ENCODE measurements at regions not wholly inside any gene's neighbourhood (a gene's known extent, or its start where the extent isn't known, plus 50 kb on each side); places are given as distances from the start of the nearest gene placed in this dataset.
A peak's percentile ranks its signal among the peaks of the same experiment; 100 is the strongest.

GRCh38 chr3:194767446-194768207, 81.9 kb downstream of the FAM43A start:
- DNase-seq (ENCODE audit: insufficient read length, low spot score), result no peak
- FAIRE-seq, result no peak
- no peak for TF ChIP-seq POU2F2 (IDR thresholded peaks at IDR 0.05; ENCODE audit: low read depth, low read length)
- no peak for TF ChIP-seq POLR2AphosphoS5 (IDR thresholded peaks at IDR 0.05; ENCODE audit: low read depth, low read length)
- TF ChIP-seq POLR2A (IDR thresholded peaks at IDR 0.05; ENCODE audit: low read depth, low read length), result no peak
- no peak for TF ChIP-seq PAX5 (IDR thresholded peaks at IDR 0.05; ENCODE audit: insufficient read depth, low read length, severe bottlenecking)
- TF ChIP-seq SPI1 (IDR thresholded peaks at IDR 0.05; ENCODE audit: low read depth, low read length), result no peak
- no peak for TF ChIP-seq TAF1 (IDR thresholded peaks at IDR 0.05; ENCODE audit: low read depth, low read length)

DNA sequence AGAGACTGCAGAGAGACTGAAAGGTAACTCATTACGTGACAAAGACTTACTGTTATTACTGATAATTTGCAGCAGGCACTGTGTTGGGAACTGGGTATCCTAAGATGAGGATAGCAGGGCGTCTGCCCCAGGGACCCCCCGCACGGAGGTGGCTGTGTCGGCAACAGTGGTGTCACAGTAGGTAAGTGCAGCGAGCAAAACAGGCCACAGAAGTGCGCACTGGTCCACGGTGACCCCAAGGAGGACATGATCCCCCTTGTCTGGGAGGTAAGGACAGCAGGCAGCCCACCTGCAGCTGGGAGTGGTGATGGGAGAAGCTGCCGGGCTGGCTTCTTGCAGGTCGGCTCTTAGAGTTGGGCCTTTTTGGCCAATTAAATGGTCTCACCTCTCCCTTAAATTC, 82.9 kb downstream of the FAM43A start:
- FAIRE-seq (no peak), DNase-seq (ENCODE audit: insufficient read length, low spot score) (no peak)
- TF ChIP-seq SPI1 (IDR thresholded peaks at IDR 0.05; ENCODE audit: low read depth, low read length) (no peak), POLR2A (IDR thresholded peaks at IDR 0.05; ENCODE audit: low read depth, low read length) (no peak), TAF1 (IDR thresholded peaks at IDR 0.05; ENCODE audit: low read depth, low read length) (no peak), POU2F2 (IDR thresholded peaks at IDR 0.05; ENCODE audit: low read depth, low read length) (no peak), POLR2AphosphoS5 (IDR thresholded peaks at IDR 0.05; ENCODE audit: low read depth, low read length) (no peak), PAX5 (IDR thresholded peaks at IDR 0.05; ENCODE audit: insufficient read depth, low read length, severe bottlenecking) (no peak)

DNA sequence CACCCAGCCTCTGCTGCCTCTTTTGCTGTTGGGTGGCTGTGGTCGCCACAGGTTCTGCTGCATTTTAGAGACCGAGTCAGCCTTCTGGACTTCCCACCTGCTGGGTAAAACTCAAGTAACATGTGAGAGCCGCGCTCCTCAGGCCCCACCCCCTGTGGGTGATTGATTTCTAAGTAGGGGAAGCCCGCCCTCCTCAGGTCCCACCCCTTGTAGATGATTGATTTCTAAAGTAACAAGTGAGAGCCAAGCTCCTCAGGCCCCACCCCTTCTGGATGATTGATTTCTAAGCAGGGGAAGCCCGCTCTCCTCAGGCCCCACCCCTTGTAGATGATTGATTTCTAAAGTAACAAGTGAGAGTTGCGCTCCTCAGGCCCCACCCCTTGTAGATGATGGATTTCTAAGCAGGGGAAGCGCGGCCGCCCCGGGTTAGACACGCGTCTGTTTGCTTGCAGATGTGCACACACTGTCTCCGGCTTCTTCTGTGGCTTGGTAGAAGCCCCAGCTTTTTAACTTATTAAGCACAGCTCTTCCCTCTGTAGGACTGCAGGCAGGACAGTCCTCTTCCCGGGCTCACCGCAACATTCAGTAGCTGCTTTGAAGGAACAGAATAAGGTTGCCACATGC, 83.4 kb downstream of the FAM43A start:
- TF ChIP-seq TAF1 (IDR thresholded peaks at IDR 0.05; ENCODE audit: low read depth, low read length), result no peak
- no peak for TF ChIP-seq POU2F2 (IDR thresholded peaks at IDR 0.05; ENCODE audit: low read depth, low read length)
- no peak for TF ChIP-seq PAX5 (IDR thresholded peaks at IDR 0.05; ENCODE audit: insufficient read depth, low read length, severe bottlenecking)
- no peak; the same call in 1 of the 2 replicates for TF ChIP-seq SPI1 (IDR thresholded peaks at IDR 0.05; ENCODE audit: low read depth, low read length)
- no peak for TF ChIP-seq POLR2AphosphoS5 (IDR thresholded peaks at IDR 0.05; ENCODE audit: low read depth, low read length)
- TF ChIP-seq POLR2A (IDR thresholded peaks at IDR 0.05; ENCODE audit: low read depth, low read length), result no peak
- peak; percentile 70 for DNase-seq (ENCODE audit: insufficient read length, low spot score)

DNA sequence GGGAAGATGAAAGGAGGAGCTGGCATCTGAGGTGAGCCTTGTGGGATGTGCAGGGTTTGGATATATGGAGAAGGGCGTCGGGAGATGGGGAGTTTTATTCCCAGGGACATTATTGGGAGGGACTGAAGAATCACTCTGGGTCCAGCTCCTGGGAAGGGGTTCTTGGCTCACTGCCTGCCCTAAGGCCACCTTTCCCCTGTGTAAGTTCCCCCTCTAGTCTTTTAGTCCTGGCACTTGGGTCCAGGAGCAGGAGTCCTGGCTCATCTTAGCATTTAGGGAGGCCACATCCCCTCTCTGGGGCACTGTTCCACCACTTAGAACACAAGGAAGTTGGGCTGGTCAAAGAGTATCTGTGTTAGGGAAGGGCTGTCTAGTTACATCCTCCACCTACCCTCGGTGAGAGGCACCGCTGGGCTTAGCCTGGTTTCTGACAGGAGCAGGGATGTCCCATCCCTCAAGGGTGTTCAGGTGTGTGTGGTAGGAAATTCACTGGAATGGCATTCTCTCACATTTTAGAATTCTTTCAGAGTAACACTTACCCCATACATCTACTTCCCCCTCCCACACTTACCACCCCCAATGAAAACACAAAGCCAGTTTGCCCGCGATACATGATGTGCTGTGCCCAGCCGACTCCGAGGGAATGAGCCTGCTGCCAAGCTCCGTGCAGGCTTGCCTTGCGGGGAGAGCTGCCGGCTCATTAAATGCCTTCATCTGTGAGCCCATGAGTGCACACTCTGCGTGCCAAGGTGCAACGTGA, 86.7 kb downstream of the FAM43A start:
- no peak for TF ChIP-seq TAF1 (IDR thresholded peaks at IDR 0.05; ENCODE audit: low read depth, low read length)
- DNase-seq (ENCODE audit: insufficient read length, low spot score), result no peak
- FAIRE-seq, result no peak

More for the DNA sequence above, 83.4 kb downstream of the FAM43A start:
- FAIRE-seq, result peak; percentile 93

- no peak for TF ChIP-seq POU2F2 (IDR thresholded peaks at IDR 0.05; ENCODE audit: low read depth, low read length)
- no peak for TF ChIP-seq TAF1 (IDR thresholded peaks at IDR 0.05; ENCODE audit: low read depth, low read length)
- no peak for TF ChIP-seq POLR2AphosphoS5 (IDR thresholded peaks at IDR 0.05; ENCODE audit: low read depth, low read length)
- TF ChIP-seq POLR2A (IDR thresholded peaks at IDR 0.05; ENCODE audit: low read depth, low read length), result no peak
- TF ChIP-seq SPI1 (IDR thresholded peaks at IDR 0.05; ENCODE audit: low read depth, low read length), result no peak
- no peak for TF ChIP-seq PAX5 (IDR thresholded peaks at IDR 0.05; ENCODE audit: insufficient read depth, low read length, severe bottlenecking)
- no peak for FAIRE-seq
- DNase-seq (ENCODE audit: insufficient read length, low spot score), result no peak
These were observed 87.5 kb downstream of the FAM43A start for GRCh38 chr3:194773216-194773615.

DNA sequence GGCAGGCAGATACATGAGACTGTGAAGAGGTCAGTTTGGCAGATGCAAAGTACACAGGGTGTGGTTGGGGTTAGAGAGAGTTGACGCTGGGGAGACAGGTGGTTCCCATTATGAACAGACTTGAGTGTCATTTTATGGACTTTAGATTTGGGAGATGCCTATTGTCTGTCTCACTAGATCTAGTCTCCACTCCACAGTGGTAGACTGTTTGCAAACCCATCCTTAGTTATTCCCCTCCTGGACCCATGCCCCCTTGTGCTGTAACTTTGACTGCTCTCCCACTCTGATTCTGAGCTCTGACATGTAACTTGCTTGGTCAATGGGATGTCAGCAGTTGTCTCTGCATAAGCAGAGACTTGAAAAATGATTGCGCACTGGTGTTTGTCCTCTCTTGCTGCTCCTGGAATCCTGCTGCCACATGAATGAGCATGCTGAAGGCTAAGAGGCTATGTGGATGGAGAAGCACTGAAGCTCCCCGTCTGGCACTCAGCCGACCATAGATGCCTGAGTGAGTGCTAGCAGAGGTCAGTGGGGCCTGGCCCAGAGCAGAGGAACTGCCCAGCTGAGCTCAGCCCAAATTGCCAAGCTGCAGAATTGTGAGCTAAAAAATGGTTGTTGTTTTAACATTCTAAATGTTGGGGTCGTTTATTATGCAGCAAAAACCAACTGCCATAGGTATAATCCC, 88.2 kb downstream of the FAM43A start:
- FAIRE-seq (no peak), DNase-seq (ENCODE audit: insufficient read length, low spot score) (no peak)
- TF ChIP-seq POLR2A (IDR thresholded peaks at IDR 0.05; ENCODE audit: low read depth, low read length) (no peak), SPI1 (IDR thresholded peaks at IDR 0.05; ENCODE audit: low read depth, low read length) (no peak), TAF1 (IDR thresholded peaks at IDR 0.05; ENCODE audit: low read depth, low read length) (no peak), POU2F2 (IDR thresholded peaks at IDR 0.05; ENCODE audit: low read depth, low read length) (no peak), PAX5 (IDR thresholded peaks at IDR 0.05; ENCODE audit: insufficient read depth, low read length, severe bottlenecking) (no peak), POLR2AphosphoS5 (IDR thresholded peaks at IDR 0.05; ENCODE audit: low read depth, low read length) (no peak)

GRCh38 chr3:194775266-194775665, 89.6 kb downstream of the FAM43A start:
- no peak for FAIRE-seq
- no peak for DNase-seq (ENCODE audit: insufficient read length, low spot score)
- no peak for TF ChIP-seq TAF1 (IDR thresholded peaks at IDR 0.05; ENCODE audit: low read depth, low read length)
- TF ChIP-seq POLR2A (IDR thresholded peaks at IDR 0.05; ENCODE audit: low read depth, low read length), result no peak
- TF ChIP-seq POLR2AphosphoS5 (IDR thresholded peaks at IDR 0.05; ENCODE audit: low read depth, low read length), result no peak
- TF ChIP-seq SPI1 (IDR thresholded peaks at IDR 0.05; ENCODE audit: low read depth, low read length), result no peak
- TF ChIP-seq POU2F2 (IDR thresholded peaks at IDR 0.05; ENCODE audit: low read depth, low read length), result no peak
- no peak for TF ChIP-seq PAX5 (IDR thresholded peaks at IDR 0.05; ENCODE audit: insufficient read depth, low read length, severe bottlenecking)

DNA sequence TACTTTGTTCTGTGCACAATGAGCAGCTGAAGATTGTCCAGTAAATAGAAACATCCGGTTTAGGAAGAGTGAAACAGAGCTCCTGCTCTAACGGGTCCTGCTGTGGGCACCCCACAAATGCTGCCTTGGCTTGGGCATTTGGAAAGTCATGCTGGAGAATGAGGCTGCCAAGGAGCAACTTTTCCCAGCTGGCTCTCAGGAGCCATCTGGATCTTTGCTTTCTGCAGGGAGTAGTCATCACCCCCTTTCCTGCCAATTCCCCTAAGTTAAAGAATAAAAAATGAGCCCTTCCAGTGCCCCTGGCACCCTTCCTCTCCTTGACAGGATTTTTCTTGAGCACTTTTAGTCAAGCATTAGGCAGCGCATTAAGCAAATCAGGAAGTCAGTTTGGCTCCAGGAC, 90.0 kb downstream of the FAM43A start:
- FAIRE-seq, result no peak
- no peak for DNase-seq (ENCODE audit: insufficient read length, low spot score)
- TF ChIP-seq TAF1 (IDR thresholded peaks at IDR 0.05; ENCODE audit: low read depth, low read length) (no peak), POLR2AphosphoS5 (IDR thresholded peaks at IDR 0.05; ENCODE audit: low read depth, low read length) (no peak), SPI1 (IDR thresholded peaks at IDR 0.05; ENCODE audit: low read depth, low read length) (no peak), POU2F2 (IDR thresholded peaks at IDR 0.05; ENCODE audit: low read depth, low read length) (no peak), PAX5 (IDR thresholded peaks at IDR 0.05; ENCODE audit: insufficient read depth, low read length, severe bottlenecking) (no peak), POLR2A (IDR thresholded peaks at IDR 0.05; ENCODE audit: low read depth, low read length) (no peak)

GRCh38 chr3:194777729-194778128, 92.0 kb downstream of the FAM43A start:
- FAIRE-seq (no peak), DNase-seq (ENCODE audit: insufficient read length, low spot score) (no peak)
- TF ChIP-seq POLR2AphosphoS5 (IDR thresholded peaks at IDR 0.05; ENCODE audit: low read depth, low read length) (no peak), SPI1 (IDR thresholded peaks at IDR 0.05; ENCODE audit: low read depth, low read length) (no peak), POLR2A (IDR thresholded peaks at IDR 0.05; ENCODE audit: low read depth, low read length) (no peak)

Data from GM12891 (cell line).